Activated naive CD8-positive, alpha-beta T cell treated with anti-CD3 and anti-CD28 coated beads, Interleukin-2, amount 50 U/mL, for 24 hours (primary cell): ENCODE measurements at regions not wholly inside any gene's neighbourhood (a gene's known extent, or its start where the extent isn't known, plus 50 kb on each side); places are given as distances from the start of the nearest gene placed in this dataset.

Experiments
- ATAC-seq: fragments of 150-1000 bp; cut with Tn5 transposase; one replicate; pipeline ENCODE4 v1.10.0; 2021
- DNase-seq: peaks from one replicate; pipeline ENCODE4 v3.0.0; 2021
- H3K27ac Mint-ChIP-seq: one replicate; pipeline ENCODE4 v1.8.0; 2021; ENCODE audit warnings: mild to moderate bottlenecking, mixed read lengths
- H3K27me3 Mint-ChIP-seq: one replicate; pipeline ENCODE4 v1.8.0; 2021; ENCODE audit warnings: mixed read lengths
- H3K36me3 Mint-ChIP-seq: one replicate; pipeline ENCODE4 v1.8.0; 2021; ENCODE audit warnings: low read depth, mixed read lengths
- H3K4me1 Mint-ChIP-seq: one replicate; pipeline ENCODE4 v1.8.0; 2021; ENCODE audit warnings: mixed read lengths
- H3K4me3 Mint-ChIP-seq: one replicate; pipeline ENCODE4 v1.8.0; 2021; ENCODE audit warnings: mild to moderate bottlenecking, moderate library complexity, mixed read lengths
- H3K9me3 Mint-ChIP-seq: one replicate; pipeline ENCODE4 v1.8.0; 2021; ENCODE audit warnings: mixed read lengths

DNA sequence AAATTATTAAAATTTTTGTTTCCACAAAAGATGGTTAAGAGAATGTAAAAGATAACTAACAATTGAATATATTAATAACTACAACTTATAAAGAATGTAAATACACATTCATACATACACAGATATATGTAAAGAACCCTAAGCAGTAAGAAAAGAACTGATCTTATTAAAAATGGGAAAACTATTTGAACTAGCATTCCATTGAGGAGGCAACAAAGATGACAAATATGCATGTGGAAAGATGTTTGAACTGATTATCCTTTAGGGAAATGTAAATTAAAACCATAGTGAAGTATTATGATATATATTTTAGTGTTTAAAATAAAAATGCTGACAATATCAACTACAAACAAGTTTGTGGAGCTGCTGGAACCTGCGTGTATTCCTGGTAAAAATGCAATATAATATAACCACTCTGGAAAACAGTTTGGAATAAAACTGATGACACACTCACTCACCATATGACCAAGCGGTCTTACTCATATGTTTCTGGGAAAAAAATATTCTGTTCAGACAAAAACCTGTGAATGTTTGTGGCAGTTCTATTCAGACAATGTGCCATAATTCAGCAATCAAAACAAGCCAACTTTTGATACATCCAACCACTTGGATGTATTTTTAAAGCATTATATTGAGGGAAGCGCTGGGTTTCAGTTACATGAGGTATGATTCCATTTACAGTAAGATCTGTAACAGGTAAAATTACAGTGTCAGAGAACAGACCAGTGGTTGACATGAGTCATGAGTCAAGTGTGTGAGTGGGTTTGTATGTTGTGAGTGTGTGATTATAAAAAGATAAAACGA is 694.4 kb upstream of the SLITRK5 start:
- ATAC-seq: no peak
- Mint-ChIP-seq H3K36me3 (no peaks in the 10 kb centered on the region), H3K9me3 (peaks cover 6% of the 10 kb centered on the region), H3K4me3 (no peak overlapping the region), H3K27me3 (no peaks in the 10 kb centered on the region), H3K4me1 (no peaks in the 10 kb centered on the region), H3K27ac (no peak overlapping the region)
- no peak for DNase-seq

DNA sequence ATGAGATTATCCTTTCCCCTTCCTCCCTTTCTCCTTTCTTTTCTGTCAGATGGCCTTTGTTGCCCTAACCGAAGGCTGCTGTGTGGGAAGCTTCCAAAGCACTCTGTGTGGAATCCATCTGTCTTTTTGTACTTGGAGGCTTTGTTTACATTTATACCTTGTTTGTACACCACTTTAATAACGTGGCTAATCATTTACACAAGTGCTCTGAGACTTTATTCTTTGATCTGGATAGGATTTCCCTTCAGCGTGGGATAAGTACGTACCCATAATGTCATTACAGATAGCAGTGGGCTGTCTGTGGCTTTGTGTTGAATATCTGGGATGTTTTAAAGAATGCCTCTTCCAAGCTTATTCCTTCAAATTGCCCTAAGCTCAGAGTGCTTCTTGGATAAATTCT is 684.7 kb upstream of the SLITRK5 start:
- no peak for ATAC-seq
- Mint-ChIP-seq H3K27me3 (no peaks in the 10 kb centered on the region), H3K4me1 (no peaks in the 10 kb centered on the region), H3K4me3 (no peak overlapping the region), H3K27ac (no peak overlapping the region), H3K9me3 (no peaks in the 10 kb centered on the region), H3K36me3 (no peaks in the 10 kb centered on the region)
- DNase-seq: no peak

DNA sequence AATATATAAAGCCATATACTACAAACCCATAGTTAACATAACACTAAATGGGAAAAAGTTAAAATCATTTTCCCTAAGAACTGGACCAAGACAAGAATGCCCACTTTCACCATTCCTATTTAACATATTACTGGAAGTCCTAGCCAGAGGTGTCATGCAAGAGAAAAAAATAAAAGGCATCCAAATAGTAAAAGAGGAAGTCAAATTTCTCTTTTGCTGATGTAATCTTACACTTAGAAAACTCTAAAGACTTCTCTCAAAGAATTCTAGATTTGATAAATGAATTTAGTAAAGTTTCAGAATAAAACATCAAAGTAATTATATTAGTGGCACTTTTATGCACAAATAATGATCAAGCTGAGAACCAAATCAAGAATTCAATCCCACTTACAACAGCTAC is 678.9 kb upstream of the SLITRK5 start:
- Mint-ChIP-seq H3K4me3 (no peak overlapping the region), H3K9me3 (peaks cover 14% of the 10 kb centered on the region), H3K27me3 (no peaks in the 10 kb centered on the region), H3K36me3 (no peaks in the 10 kb centered on the region), H3K4me1 (no peaks in the 10 kb centered on the region), H3K27ac (no peak overlapping the region)
- ATAC-seq: no peak
- no peak for DNase-seq

DNA sequence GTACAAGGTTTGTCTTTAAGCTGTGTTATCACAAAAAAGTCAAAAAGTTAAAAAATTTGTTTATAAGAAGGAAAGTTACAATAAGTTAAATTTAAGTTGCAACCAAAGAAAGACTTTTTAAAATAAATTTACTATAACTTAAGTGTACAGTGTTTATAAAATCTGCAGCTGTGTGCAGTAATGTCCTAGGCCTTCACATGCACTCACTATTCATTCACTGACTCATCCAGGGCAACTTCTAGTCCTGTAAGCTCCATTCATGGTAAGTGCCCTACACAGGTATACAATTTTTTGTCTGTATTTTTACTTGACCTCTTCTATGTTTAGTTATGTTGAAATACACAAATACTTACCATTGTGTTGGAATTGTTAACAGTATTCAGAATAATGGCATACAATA is 667.9 kb upstream of the SLITRK5 start:
- peaks cover 7% of the 10 kb centered on the region for H3K9me3 Mint-ChIP-seq
- no peaks in the 10 kb centered on the region for H3K4me1 Mint-ChIP-seq
- H3K27me3 Mint-ChIP-seq: no peaks in the 10 kb centered on the region
- no peak overlapping the region for H3K27ac Mint-ChIP-seq
- ATAC-seq (no peak), DNase-seq (no peak)
- no peak overlapping the region for H3K4me3 Mint-ChIP-seq
- H3K36me3 Mint-ChIP-seq: no peaks in the 10 kb centered on the region

DNA sequence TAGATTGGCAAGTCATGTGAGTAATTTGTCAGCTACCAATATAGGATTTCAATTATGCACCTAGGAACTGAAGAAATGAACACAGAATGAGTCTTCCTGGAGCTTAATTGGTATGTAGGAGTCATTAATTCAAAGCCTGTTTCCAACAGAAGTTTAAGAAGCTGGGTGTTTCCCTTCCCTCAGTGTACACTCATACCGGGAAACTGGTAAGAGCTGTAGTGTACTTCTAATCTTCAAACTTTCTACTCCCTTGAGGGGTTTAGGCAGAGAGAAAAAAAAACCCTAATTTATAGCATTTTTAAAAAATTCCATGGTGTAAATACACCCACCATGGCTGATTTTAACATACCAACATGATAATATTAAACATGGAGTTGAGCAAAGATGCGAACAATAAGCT is 665.7 kb upstream of the SLITRK5 start:
- ATAC-seq (no peak), DNase-seq (no peak)
- peaks cover 14% of the 10 kb centered on the region for H3K9me3 Mint-ChIP-seq
- H3K4me1 Mint-ChIP-seq: no peaks in the 10 kb centered on the region
- H3K4me3 Mint-ChIP-seq: no peak overlapping the region
- no peaks in the 10 kb centered on the region for H3K36me3 Mint-ChIP-seq
- H3K27ac Mint-ChIP-seq: no peak overlapping the region
- no peaks in the 10 kb centered on the region for H3K27me3 Mint-ChIP-seq

DNA sequence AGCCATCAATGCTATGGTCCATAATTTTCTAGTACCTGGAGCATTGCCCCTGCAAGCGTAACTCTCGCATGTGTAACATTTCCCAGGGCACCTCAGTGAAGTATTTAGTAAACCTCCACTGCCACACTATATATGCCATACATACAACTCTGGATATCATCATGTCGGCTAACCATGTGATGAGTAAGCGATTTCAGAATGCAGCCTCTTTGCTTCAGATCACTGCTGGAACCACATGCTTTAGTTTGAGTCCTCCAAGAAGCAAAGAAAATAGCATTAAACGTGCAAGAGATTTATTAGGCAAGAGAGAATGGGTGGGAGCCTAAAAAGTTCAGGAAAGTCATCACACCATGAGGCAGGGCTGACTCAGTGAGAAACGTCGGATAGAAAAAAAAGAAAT is 635.6 kb upstream of the SLITRK5 start:
- Mint-ChIP-seq H3K4me3 (no peak overlapping the region), H3K27ac (no peak overlapping the region), H3K9me3 (peaks cover 13% of the 10 kb centered on the region), H3K27me3 (no peaks in the 10 kb centered on the region), H3K4me1 (no peaks in the 10 kb centered on the region), H3K36me3 (no peaks in the 10 kb centered on the region)
- DNase-seq: no peak
- ATAC-seq: no peak

DNA sequence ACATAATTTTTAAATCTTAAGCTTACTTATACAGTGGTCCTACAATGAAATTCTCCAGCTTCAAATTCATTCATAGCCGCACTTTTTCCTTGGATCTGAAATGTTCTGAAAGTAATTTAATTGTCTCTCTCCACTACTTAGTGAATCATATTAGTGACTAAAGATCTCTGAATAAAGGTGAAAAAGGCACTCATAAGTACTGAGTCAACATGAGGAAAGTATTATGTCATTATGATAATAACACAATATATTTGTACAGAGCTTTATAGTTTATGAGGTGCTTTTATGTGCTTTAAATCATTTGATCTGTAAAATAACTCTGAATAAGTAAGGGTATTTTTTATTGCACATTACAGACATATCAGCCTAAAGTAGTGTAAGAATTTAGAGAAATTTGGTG is 628.2 kb upstream of the SLITRK5 start:
- Mint-ChIP-seq H3K4me3 (no peak overlapping the region), H3K9me3 (peaks cover 10% of the 10 kb centered on the region), H3K36me3 (no peaks in the 10 kb centered on the region), H3K27ac (no peak overlapping the region), H3K27me3 (no peaks in the 10 kb centered on the region), H3K4me1 (no peaks in the 10 kb centered on the region)
- ATAC-seq (no peak), DNase-seq (no peak)

DNA sequence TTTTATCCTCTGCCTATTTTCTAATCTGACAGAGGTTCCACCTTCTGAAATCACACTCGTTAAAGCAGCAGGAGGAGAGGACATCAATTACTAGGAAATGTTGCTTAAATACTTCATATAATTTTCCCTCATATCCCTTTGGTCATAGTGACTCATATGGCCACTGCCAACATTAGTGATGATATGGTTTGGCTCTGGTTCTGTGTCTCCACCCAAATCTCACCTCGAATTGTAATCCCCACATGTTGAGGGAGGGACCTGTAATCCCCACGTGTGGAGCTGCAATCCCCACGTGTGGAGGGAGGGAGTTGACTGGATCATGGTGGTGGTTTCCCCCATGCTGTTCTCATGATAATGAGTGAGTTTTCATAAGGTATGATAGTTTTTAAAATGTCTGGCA is 618.4 kb upstream of the SLITRK5 start:
- no peaks in the 10 kb centered on the region for H3K27me3 Mint-ChIP-seq
- no peaks in the 10 kb centered on the region for H3K36me3 Mint-ChIP-seq
- no peaks in the 10 kb centered on the region for H3K4me1 Mint-ChIP-seq
- no peak overlapping the region for H3K27ac Mint-ChIP-seq
- no peak for ATAC-seq
- H3K9me3 Mint-ChIP-seq: peaks cover 13% of the 10 kb centered on the region
- DNase-seq: no peak
- H3K4me3 Mint-ChIP-seq: no peak overlapping the region

DNA sequence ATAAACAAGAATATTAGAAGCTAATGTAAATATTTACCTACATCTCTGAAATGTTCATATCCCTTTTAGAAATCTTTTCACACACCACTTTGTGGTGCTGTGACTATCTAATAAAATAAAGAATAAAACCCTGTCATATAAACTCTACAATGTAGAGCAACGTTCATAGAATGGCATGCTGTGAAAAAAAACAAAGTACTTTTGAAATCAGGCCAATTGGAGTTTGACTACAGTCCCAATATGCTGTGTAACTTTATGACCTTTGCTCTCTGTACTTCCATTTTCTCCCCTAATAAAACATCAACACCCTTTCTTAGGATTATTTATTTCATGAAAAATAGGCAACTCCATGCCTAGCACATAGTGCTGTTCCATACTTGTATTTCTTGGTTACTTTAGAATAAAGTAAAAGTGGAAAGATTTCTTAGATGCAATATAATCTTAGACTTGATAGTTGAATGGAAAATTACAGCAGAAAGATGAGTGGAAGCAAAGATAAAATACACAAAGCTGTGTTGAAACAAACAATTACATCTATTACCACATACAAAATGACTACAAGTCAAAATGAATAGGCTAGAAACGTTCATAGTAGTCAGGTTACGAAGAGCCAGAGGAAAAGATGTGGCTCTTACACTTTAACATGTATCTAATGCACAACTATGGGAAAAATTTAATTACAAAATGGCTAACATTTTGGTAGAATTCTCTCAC is 613.2 kb upstream of the SLITRK5 start:
- ATAC-seq (no peak), DNase-seq (no peak)
- Mint-ChIP-seq H3K9me3 (peaks cover 5% of the 10 kb centered on the region), H3K4me3 (no peak overlapping the region), H3K36me3 (no peaks in the 10 kb centered on the region), H3K27ac (no peak overlapping the region), H3K27me3 (no peaks in the 10 kb centered on the region), H3K4me1 (no peaks in the 10 kb centered on the region)

DNA sequence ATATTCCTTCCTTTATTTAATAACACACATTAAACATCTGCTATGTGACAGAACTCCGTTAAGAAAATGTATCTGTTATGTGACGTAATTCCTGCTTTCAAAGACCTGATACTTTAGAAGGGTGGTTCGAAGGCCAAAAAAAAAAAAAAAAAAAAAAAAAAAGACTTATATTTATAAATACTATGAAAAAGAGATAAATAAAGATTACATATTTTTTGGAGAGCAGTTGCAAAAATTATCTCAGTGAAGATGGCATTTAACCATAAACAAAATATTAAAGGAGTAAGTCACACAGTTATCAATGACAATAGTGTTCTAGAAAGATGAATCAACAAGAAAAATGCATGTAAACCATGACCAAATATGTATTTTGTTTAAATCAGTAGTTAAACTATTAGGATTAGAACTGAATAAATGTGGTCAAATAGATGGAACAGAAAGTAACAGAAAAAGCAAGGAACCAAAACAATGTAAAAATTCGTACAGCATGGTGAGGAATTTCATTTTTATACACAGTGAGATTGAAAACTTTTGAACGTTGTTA is 612.3 kb upstream of the SLITRK5 start:
- Mint-ChIP-seq H3K36me3 (no peaks in the 10 kb centered on the region), H3K4me3 (no peak overlapping the region), H3K9me3 (no peaks in the 10 kb centered on the region), H3K27me3 (no peaks in the 10 kb centered on the region), H3K27ac (no peak overlapping the region), H3K4me1 (no peaks in the 10 kb centered on the region)
- no peak for DNase-seq
- ATAC-seq: no peak

DNA sequence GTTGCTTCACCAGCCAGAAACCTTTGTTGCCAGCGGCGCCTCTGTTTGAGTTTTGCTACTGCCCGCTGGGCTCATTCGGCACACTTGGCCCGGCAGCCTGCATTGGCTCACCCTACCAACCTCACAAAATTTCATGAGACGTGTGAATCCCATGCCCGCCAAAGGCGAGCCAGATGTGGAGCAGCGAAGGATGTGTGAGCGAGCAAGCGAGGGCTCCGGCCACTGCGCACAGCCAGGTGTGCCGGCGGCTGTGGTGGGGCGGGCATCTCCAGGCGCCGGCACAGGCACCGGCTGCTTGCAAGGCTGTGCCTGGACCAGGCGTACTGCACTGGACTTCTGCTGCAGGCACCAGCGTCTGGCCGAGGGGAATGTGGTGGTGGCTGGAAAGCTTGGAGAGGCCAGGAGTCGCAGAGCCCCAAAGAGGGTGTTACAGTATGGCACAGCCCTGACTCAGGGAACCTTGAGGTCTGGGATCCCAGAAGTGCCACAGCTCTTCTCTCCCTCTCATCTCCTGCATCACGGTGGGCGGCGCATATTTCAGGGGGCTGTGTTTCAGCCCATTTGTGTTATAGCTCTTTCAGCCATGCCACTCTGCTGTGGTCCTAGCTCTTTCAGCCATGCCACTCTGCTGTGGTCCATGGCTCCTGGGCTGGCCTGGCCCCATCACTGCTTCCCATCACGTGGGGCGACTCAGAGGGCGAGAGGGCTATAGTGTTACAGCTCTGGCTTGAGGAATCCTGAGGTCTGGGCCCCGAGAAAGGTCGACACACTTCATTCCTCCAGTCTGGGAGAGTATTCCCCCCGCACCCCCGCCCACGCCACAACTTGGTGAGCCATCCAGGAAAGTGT is 592.0 kb upstream of the SLITRK5 start:
- H3K27ac Mint-ChIP-seq: no peak overlapping the region
- H3K9me3 Mint-ChIP-seq: peaks cover 13% of the 10 kb centered on the region
- ATAC-seq (no peak), DNase-seq (no peak)
- H3K36me3 Mint-ChIP-seq: no peaks in the 10 kb centered on the region
- no peaks in the 10 kb centered on the region for H3K27me3 Mint-ChIP-seq
- H3K4me1 Mint-ChIP-seq: no peaks in the 10 kb centered on the region
- H3K4me3 Mint-ChIP-seq: no peak overlapping the region

DNA sequence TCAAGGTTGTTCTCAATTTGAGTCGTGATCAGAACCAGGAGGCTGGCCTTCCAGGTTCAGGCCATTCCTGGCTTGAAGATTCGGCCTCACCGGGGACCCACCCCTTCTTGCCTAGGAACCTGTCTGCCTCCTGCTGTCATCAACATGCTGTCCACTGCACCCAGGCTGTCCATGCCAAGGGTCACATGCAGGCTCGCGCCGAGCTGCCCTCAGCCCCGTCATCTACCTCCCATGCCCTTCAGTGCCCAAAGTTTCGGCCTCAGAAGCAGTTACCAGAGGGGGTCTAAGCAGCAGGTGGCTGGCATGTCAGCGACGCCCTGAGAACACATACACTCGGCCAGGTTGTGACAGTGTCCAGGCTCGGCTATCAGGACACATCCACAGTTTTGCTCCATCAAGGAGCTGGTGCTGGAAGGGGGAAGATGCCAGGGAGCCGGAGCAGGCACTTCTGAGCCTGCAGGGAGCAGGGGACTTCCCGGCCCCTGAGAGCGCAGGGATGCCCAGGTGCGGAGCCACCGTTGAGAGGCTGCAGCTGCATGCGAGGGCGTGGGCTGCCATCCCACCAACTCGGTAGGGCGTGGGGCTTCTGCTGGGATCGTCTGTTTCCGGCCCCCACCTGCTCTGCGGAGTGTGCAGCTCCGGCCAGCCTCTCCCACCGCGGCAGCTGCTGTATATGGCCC is 590.9 kb upstream of the SLITRK5 start:
- H3K4me3 Mint-ChIP-seq: no peak overlapping the region

DNA sequence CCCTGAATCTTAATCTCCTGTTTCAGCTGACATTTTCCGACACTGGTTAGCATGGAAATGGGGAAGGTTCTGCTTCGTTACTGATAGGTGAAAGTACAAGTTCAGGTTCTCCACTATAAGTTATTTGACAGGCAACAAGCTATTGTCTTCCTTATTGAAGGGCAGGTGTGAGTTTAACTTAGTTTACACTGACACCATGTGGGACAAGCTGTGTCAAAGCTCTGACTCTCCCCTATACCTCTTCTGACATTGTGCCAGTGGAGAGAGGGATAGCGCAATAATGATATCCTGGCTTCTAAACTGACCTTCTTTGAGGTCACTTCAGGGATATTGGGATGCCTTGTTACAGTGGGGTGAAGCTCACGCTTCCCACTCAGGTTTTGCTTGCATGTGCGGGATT is 587.0 kb upstream of the SLITRK5 start:
- Mint-ChIP-seq H3K27me3 (no peaks in the 10 kb centered on the region), H3K4me3 (no peak overlapping the region), H3K9me3 (peaks cover 17% of the 10 kb centered on the region), H3K4me1 (no peaks in the 10 kb centered on the region), H3K36me3 (no peaks in the 10 kb centered on the region), H3K27ac (no peak overlapping the region)
- DNase-seq (no peak), ATAC-seq (no peak)

More for the DNA sequence above, 590.9 kb upstream of the SLITRK5 start:
- Mint-ChIP-seq H3K27ac (no peak overlapping the region), H3K27me3 (no peaks in the 10 kb centered on the region), H3K9me3 (peaks cover 13% of the 10 kb centered on the region), H3K36me3 (no peaks in the 10 kb centered on the region), H3K4me1 (no peaks in the 10 kb centered on the region)
- ATAC-seq (no peak), DNase-seq (no peak)

DNA sequence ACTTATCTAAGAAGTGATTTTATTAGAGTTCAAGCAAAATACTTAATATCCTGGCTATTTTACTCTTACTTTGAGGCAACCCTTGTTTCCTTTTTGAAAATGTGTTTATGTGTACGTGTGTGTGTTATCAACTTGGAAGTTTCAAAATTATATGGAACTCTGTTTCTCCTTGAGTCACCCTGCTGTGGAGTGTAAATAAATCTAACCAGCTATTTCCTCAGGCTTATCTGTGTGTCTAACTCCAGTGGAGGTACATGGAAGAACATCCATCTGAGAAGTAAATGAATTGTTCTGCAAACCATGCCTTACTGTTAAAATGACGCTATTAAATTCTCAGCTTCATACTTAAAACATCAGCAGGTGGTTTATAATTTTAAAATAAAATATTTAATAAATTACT is 583.4 kb upstream of the SLITRK5 start:
- H3K4me1 Mint-ChIP-seq: no peaks in the 10 kb centered on the region
- no peak overlapping the region for H3K4me3 Mint-ChIP-seq
- no peaks in the 10 kb centered on the region for H3K27me3 Mint-ChIP-seq
- no peak for ATAC-seq
- DNase-seq: no peak
- H3K9me3 Mint-ChIP-seq: peaks cover 11% of the 10 kb centered on the region
- no peaks in the 10 kb centered on the region for H3K36me3 Mint-ChIP-seq
- no peak overlapping the region for H3K27ac Mint-ChIP-seq
